MCF 10A (cell line): ENCODE measurements at regions not wholly inside any gene's neighbourhood (a gene's known extent, or its start where the extent isn't known, plus 50 kb on each side); places are given as distances from the start of the nearest gene placed in this dataset.

ENCODE experiments used
- BruUV-seq: library from RNA; stranded (reverse); fragments of 400-500 nt; replicated peaks from 2 replicates; lab custom pipeline; 2021; lab: Mats Ljungman, UMichigan
- CTCF ChIA-PET: fragments of 300-600 bp; sonication (Branson Sonifier 250); formaldehyde crosslinking; extraction: SDS; loops from one replicate; lab custom pipeline; 2021; ENCODE audit warnings: antibody characterized with exemption, inconsistent platforms; lab: Yijun Ruan, JAX
- POLR2A ChIA-PET: fragments of 300-600, 350-650 bp; sonication (Branson Sonifier 250); formaldehyde crosslinking; extraction: SDS; loops from one replicate; lab custom pipeline; 2020; ENCODE audit warnings: antibody characterized with exemption, inconsistent platforms; lab: Yijun Ruan, JAX
- DNase-seq: peaks from one replicate; pipeline ENCODE4 v3.0.0-alpha.2; 2018; ENCODE audit not compliant: unreplicated experiment
- H3K27ac Mint-ChIP-seq: one replicate; pipeline ENCODE4 v1.8.0; 2022; ENCODE audit warnings: mild to moderate bottlenecking, low read depth, mixed read lengths; ENCODE audit not compliant: unreplicated experiment
- H3K27me3 Mint-ChIP-seq: one replicate; pipeline ENCODE4 v1.8.0; 2022; ENCODE audit warnings: mixed read lengths; ENCODE audit not compliant: insufficient read depth, unreplicated experiment
- H3K36me3 Mint-ChIP-seq: one replicate; pipeline ENCODE4 v1.8.0; 2022; ENCODE audit warnings: mild to moderate bottlenecking, moderate library complexity, mixed read lengths; ENCODE audit not compliant: insufficient read depth, unreplicated experiment
- H3K4me1 Mint-ChIP-seq: one replicate; pipeline ENCODE4 v1.8.0; 2022; ENCODE audit warnings: mixed read lengths; ENCODE audit not compliant: insufficient read depth, unreplicated experiment
- H3K4me3 Mint-ChIP-seq: one replicate; pipeline ENCODE4 v1.8.0; 2022; ENCODE audit warnings: mild to moderate bottlenecking, moderate library complexity, mixed read lengths; ENCODE audit not compliant: unreplicated experiment
- H3K9me3 Mint-ChIP-seq: one replicate; pipeline ENCODE4 v1.8.0; 2022; ENCODE audit warnings: mixed read lengths; ENCODE audit not compliant: unreplicated experiment
- intact Hi-C: fragments of 100-400 bp; cut with micrococcal nuclease; formaldehyde crosslinking; loops from 2 replicates; pipeline ENCODE4 v1.14.1; 2022
- TF ChIP-seq, protein P1 (sequence below): fragments of 200-600 bp; IDR thresholded peaks from one replicate; pipeline ENCODE4 v1.8.0; 2022; ENCODE audit warnings: antibody characterized with exemption, mild to moderate bottlenecking; ENCODE audit not compliant: unreplicated experiment

DNA sequence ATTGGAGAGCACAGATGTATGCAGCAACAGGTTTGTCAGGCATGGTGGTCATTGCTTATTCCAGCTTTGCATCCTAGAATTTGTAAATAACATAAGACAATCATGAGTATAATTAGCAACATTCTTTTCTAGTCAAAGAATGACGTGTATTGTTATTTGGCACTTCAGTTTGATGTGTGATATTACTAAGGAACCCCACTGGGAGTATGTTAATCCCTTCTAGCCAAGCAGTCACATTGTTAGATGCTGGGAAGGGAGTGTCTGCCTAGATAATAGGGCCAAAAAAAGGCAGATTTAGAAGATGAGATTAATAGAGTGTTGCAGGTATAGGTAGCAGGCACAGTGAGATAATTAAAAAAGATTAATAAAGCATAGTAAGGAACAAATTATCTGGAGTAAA lies 159.2 kb upstream of the WDFY3 start:
- Mint-ChIP-seq H3K4me1 (no peaks in the 10 kb centered on the region), H3K27me3 (no peaks in the 10 kb centered on the region), H3K36me3 (no peaks in the 10 kb centered on the region), H3K9me3 (no peaks in the 10 kb centered on the region), H3K27ac (no peak overlapping the region), H3K4me3 (no peak overlapping the region)
- BruUV-seq, result no TSS peak
- CTCF ChIA-PET, result interaction anchor here (1.6 kb wide), 1 partner anchor 41 kb away, joined by 4 read pairs; no protein-coding TSS in a partner anchor
- TF ChIP-seq, protein P1, sequence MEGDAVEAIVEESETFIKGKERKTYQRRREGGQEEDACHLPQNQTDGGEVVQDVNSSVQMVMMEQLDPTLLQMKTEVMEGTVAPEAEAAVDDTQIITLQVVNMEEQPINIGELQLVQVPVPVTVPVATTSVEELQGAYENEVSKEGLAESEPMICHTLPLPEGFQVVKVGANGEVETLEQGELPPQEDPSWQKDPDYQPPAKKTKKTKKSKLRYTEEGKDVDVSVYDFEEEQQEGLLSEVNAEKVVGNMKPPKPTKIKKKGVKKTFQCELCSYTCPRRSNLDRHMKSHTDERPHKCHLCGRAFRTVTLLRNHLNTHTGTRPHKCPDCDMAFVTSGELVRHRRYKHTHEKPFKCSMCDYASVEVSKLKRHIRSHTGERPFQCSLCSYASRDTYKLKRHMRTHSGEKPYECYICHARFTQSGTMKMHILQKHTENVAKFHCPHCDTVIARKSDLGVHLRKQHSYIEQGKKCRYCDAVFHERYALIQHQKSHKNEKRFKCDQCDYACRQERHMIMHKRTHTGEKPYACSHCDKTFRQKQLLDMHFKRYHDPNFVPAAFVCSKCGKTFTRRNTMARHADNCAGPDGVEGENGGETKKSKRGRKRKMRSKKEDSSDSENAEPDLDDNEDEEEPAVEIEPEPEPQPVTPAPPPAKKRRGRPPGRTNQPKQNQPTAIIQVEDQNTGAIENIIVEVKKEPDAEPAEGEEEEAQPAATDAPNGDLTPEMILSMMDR, result no peak
- POLR2A ChIA-PET, result no interaction called here
- intact Hi-C loops, result no loop called here
- DNase-seq, result no peak

DNA sequence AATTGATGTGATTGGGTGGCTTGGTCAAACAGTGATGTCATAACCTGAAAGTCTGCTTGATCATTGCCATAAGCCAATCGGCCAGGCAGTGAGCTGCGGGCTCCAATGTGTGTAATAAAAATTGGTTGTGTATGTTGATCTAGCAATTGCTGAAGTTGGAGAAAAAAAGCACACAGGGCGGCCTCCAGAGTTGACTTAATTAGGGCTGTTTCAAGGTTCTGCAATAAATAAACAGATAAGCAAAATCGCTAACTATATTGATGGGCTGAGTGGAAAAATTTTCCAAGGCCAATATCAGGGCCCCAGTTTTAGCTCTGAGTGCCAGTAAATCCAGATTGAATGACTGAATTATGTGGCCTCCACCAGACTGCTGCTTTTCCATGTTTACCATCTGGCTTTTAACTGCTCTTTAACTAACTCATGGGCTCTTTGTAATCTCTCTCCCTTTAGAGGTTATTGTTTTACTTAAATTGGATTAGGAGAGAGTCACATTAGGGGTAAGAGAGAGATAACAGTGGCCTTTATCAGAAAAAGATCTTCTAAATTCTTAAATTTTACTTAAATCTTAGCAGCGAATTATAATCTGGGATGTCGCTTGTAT lies 160.6 kb upstream of the WDFY3 start:
- no peak overlapping the region for H3K4me3 Mint-ChIP-seq
- ChIA-PET CTCF (interaction anchor here (0.7 to 1.1 kb wide), 3 partner anchors 42 to 621 kb away, joined by 3 to 5 read pairs (median 3); no protein-coding TSS in a partner anchor), POLR2A (no interaction called here)
- H3K9me3 Mint-ChIP-seq, result no peaks in the 10 kb centered on the region
- no peak overlapping the region for H3K27ac Mint-ChIP-seq
- no peak for DNase-seq
- BruUV-seq, result no TSS peak
- TF ChIP-seq, protein P1, result no peak
- intact Hi-C loops, result no loop called here
- no peaks in the 10 kb centered on the region for H3K27me3 Mint-ChIP-seq
- H3K36me3 Mint-ChIP-seq, result no peaks in the 10 kb centered on the region
- no peaks in the 10 kb centered on the region for H3K4me1 Mint-ChIP-seq

DNA sequence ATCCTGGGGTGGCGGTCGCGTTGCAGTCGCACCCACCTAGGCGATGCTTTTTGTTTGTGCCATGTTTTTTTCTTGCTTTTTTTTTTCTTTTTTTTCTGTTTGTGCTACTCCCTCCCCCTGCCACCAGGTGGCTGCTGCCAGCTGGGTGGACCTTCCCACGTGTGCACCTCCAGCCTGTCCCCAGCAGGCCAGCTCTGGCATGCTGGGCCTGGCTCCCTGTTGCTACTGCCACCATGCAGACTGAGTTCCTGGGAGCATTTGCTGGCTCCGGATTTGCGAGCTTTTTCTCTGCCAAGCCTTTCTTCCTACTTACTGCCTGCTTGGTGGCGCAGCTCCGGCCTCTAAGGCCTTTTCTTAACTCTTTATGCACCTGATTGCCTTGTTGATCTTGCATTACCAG lies 161.2 kb upstream of the WDFY3 start:
- no peak overlapping the region for H3K27ac Mint-ChIP-seq

More for the DNA sequence above, 161.2 kb upstream of the WDFY3 start:
- H3K4me1 Mint-ChIP-seq, result no peaks in the 10 kb centered on the region
- no peaks in the 10 kb centered on the region for H3K9me3 Mint-ChIP-seq
- TF ChIP-seq, protein P1, result peak; percentile 29
- intact Hi-C loops, result no loop called here
- no peak overlapping the region for H3K4me3 Mint-ChIP-seq
- ChIA-PET CTCF (interaction anchor here (0.5 to 1.1 kb wide), 5 partner anchors 10 to 921 kb away, joined by 3 to 5 read pairs (median 3); no protein-coding TSS in a partner anchor), POLR2A (interaction anchor here (0.9 kb wide), 1 partner anchor 591 kb away, joined by 3 read pairs; no protein-coding TSS in a partner anchor)
- DNase-seq, result peak; percentile 35
- no peaks in the 10 kb centered on the region for H3K36me3 Mint-ChIP-seq
- no peaks in the 10 kb centered on the region for H3K27me3 Mint-ChIP-seq
- BruUV-seq, result no TSS peak
